SK-N-SH treated with all-trans-retinoic acid at 6 μM for 48 hours (cell line): ENCODE measurements at regions not wholly inside any gene's neighbourhood (a gene's known extent, or its start where the extent isn't known, plus 50 kb on each side); places are given as distances from the start of the nearest gene placed in this dataset.

Experiments used
- BACH2 ChIP-seq: fragments of 250-450 bp; sonication (Bioruptor Pico); IDR thresholded peaks from 2 replicates; pipeline ENCODE4 v1.9.0; 2021; ENCODE audit warnings: mild to moderate bottlenecking, borderline replicate concordance
- ESRRG ChIP-seq: fragments of 250-450 bp; sonication (Bioruptor Pico); IDR thresholded peaks from 2 replicates; pipeline ENCODE4 v1.6.1; 2021; ENCODE audit warnings: mild to moderate bottlenecking
- GLIS3 ChIP-seq: fragments of 250-450 bp; sonication (Bioruptor Pico); IDR thresholded peaks from 2 replicates; pipeline ENCODE4 v1.5.0; 2020; ENCODE audit warnings: mild to moderate bottlenecking, moderate library complexity
- OSR1 ChIP-seq: fragments of 250-450 bp; sonication (Bioruptor Pico); IDR thresholded peaks from 2 replicates; pipeline ENCODE4 v1.8.0; 2022; ENCODE audit warnings: moderate library complexity, mild to moderate bottlenecking, inconsistent platforms
- RARB ChIP-seq: fragments of 250-450 bp; sonication (Bioruptor Pico); IDR thresholded peaks from 2 replicates; pipeline ENCODE4 v1.8.0; 2021; ENCODE audit warnings: mild to moderate bottlenecking, moderate library complexity
- SNAI2 ChIP-seq: fragments of 250-450 bp; sonication (Bioruptor Pico); IDR thresholded peaks from 2 replicates; pipeline ENCODE4 v1.5.0; 2020; ENCODE audit warnings: mild to moderate bottlenecking, moderate library complexity
- ZFP3 ChIP-seq: fragments of 250-450 bp; sonication (Bioruptor Pico); IDR thresholded peaks from 2 replicates; pipeline ENCODE4 v1.5.0; 2020; ENCODE audit warnings: mild to moderate bottlenecking, moderate library complexity
- ZFP30 ChIP-seq: fragments of 450-650 bp; formaldehyde crosslinking; IDR thresholded peaks from 2 replicates; pipeline ENCODE4 v1.5.0; 2022; ENCODE audit warnings: mild to moderate bottlenecking, moderate library complexity
- ZNF565 ChIP-seq: fragments of 450-650 bp; formaldehyde crosslinking; conservative IDR thresholded peaks from 2 replicates; pipeline ENCODE4 v1.5.0; 2020; ENCODE audit warnings: low read depth, mild to moderate bottlenecking, moderate library complexity
- ZNF70 ChIP-seq: fragments of 450-650 bp; formaldehyde crosslinking; IDR thresholded peaks from 2 replicates; pipeline ENCODE4 v1.5.0; 2020; ENCODE audit warnings: mild to moderate bottlenecking, moderate library complexity
- TF ChIP-seq, protein P1 (sequence below): fragments of 250-450 bp; sonication (Bioruptor Pico); IDR thresholded peaks from 2 replicates; pipeline ENCODE4 v1.8.0; 2020; ENCODE audit warnings: mild to moderate bottlenecking, moderate library complexity, borderline replicate concordance
- TF ChIP-seq, protein P2 (sequence below): fragments of 250-450 bp; sonication (Bioruptor Pico); IDR thresholded peaks from 2 replicates; pipeline ENCODE4 v1.5.0; 2020; ENCODE audit warnings: mild to moderate bottlenecking, moderate library complexity

DNA sequence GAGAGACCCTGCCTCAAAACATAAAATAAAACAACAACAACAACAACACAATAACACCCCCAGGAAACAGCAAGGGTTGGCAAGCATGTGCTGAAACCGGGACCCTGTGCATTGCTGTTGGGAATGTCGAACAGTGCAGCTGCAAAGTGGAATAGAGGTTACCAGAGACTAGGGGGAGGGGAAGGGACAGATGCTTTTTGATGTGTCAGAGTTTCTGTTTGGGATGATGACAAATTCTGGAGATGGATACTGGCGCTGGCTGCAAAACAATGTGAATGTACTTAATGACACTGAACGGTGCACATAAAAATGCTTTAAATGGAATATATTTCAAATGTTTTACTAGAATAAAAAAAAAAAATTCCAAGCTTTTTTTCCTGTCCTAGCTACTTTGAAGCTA, 241.8 kb downstream of the TEX36 start:
- no peak for TF ChIP-seq RARB (CRISPR knock-in tag)
- no peak for TF ChIP-seq ZFP30
- no peak for TF ChIP-seq ZFP3 (CRISPR knock-in tag)
- no peak for TF ChIP-seq ESRRG (CRISPR knock-in tag)
- TF ChIP-seq ZNF70: no peak
- TF ChIP-seq OSR1 (CRISPR knock-in tag): no peak
- no peak for TF ChIP-seq GLIS3 (CRISPR knock-in tag)
- TF ChIP-seq ZNF565 (CRISPR knock-in tag): no peak
- no peak for TF ChIP-seq BACH2
- TF ChIP-seq, protein P1, sequence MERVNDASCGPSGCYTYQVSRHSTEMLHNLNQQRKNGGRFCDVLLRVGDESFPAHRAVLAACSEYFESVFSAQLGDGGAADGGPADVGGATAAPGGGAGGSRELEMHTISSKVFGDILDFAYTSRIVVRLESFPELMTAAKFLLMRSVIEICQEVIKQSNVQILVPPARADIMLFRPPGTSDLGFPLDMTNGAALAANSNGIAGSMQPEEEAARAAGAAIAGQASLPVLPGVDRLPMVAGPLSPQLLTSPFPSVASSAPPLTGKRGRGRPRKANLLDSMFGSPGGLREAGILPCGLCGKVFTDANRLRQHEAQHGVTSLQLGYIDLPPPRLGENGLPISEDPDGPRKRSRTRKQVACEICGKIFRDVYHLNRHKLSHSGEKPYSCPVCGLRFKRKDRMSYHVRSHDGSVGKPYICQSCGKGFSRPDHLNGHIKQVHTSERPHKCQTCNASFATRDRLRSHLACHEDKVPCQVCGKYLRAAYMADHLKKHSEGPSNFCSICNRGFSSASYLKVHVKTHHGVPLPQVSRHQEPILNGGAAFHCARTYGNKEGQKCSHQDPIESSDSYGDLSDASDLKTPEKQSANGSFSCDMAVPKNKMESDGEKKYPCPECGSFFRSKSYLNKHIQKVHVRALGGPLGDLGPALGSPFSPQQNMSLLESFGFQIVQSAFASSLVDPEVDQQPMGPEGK: no peak
- TF ChIP-seq, protein P2, sequence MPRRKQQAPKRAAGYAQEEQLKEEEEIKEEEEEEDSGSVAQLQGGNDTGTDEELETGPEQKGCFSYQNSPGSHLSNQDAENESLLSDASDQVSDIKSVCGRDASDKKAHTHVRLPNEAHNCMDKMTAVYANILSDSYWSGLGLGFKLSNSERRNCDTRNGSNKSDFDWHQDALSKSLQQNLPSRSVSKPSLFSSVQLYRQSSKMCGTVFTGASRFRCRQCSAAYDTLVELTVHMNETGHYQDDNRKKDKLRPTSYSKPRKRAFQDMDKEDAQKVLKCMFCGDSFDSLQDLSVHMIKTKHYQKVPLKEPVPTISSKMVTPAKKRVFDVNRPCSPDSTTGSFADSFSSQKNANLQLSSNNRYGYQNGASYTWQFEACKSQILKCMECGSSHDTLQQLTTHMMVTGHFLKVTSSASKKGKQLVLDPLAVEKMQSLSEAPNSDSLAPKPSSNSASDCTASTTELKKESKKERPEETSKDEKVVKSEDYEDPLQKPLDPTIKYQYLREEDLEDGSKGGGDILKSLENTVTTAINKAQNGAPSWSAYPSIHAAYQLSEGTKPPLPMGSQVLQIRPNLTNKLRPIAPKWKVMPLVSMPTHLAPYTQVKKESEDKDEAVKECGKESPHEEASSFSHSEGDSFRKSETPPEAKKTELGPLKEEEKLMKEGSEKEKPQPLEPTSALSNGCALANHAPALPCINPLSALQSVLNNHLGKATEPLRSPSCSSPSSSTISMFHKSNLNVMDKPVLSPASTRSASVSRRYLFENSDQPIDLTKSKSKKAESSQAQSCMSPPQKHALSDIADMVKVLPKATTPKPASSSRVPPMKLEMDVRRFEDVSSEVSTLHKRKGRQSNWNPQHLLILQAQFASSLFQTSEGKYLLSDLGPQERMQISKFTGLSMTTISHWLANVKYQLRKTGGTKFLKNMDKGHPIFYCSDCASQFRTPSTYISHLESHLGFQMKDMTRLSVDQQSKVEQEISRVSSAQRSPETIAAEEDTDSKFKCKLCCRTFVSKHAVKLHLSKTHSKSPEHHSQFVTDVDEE: no peak
- TF ChIP-seq SNAI2 (CRISPR knock-in tag): no peak
